Kidney epithelial cell (primary cell): ENCODE measurements at regions not wholly inside any gene's neighbourhood (a gene's known extent, or its start where the extent isn't known, plus 50 kb on each side); places are given as distances from the start of the nearest gene placed in this dataset.

Source experiments
- DNase-seq: peaks from one replicate; pipeline ENCODE4 v3.0.0-alpha.2; 2010; ENCODE audit warnings: low read depth
- H3K27me3 ChIP-seq: 2 replicates; pipeline ENCODE4 v1.6.0; 2011; ENCODE audit warnings: low read length; ENCODE audit not compliant: control insufficient read depth, insufficient read depth
- H3K36me3 ChIP-seq: 2 replicates; pipeline ENCODE4 v1.5.1; 2011; ENCODE audit warnings: low read length; ENCODE audit not compliant: control insufficient read depth, insufficient read depth
- H3K4me3 ChIP-seq: 2 replicates; pipeline ENCODE4 v1.5.1; 2011; ENCODE audit warnings: low read depth, mild to moderate bottlenecking, control low read depth, low read length
- TF ChIP-seq, protein P1 (sequence below): IDR thresholded peaks from 2 replicates; pipeline ENCODE4 v1.5.1; 2011; ENCODE audit warnings: mild to moderate bottlenecking, moderate library complexity, low read length, control low read depth, inconsistent platforms; ENCODE audit not compliant: insufficient read depth, poor library complexity, severe bottlenecking

DNA sequence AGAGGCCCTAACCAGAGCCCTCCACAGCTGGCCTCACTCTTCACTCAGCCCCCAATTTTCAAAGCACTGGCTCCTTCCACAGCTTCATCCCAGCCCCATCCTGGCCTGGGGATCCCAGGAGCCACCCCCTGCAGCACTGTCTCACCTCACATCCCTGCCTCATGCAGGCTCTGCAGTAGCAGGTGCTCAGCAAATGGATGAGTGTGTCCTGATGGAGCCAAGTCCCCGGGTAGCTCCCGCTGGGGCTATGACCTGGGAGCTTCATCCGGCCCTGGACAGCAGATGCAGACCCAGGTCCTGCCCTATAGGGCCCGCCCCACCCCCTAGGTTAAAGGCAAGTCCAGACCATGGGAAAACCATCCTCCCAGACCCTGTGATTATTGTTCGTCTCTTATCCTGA is 143.2 kb upstream of the ZNF507 start:
- H3K27me3 ChIP-seq = no peaks in the 10 kb centered on the region
- no peak for DNase-seq
- H3K36me3 ChIP-seq = no peaks in the 10 kb centered on the region
- TF ChIP-seq, protein P1, sequence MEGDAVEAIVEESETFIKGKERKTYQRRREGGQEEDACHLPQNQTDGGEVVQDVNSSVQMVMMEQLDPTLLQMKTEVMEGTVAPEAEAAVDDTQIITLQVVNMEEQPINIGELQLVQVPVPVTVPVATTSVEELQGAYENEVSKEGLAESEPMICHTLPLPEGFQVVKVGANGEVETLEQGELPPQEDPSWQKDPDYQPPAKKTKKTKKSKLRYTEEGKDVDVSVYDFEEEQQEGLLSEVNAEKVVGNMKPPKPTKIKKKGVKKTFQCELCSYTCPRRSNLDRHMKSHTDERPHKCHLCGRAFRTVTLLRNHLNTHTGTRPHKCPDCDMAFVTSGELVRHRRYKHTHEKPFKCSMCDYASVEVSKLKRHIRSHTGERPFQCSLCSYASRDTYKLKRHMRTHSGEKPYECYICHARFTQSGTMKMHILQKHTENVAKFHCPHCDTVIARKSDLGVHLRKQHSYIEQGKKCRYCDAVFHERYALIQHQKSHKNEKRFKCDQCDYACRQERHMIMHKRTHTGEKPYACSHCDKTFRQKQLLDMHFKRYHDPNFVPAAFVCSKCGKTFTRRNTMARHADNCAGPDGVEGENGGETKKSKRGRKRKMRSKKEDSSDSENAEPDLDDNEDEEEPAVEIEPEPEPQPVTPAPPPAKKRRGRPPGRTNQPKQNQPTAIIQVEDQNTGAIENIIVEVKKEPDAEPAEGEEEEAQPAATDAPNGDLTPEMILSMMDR = no peak
- no peak overlapping the region for H3K4me3 ChIP-seq

DNA sequence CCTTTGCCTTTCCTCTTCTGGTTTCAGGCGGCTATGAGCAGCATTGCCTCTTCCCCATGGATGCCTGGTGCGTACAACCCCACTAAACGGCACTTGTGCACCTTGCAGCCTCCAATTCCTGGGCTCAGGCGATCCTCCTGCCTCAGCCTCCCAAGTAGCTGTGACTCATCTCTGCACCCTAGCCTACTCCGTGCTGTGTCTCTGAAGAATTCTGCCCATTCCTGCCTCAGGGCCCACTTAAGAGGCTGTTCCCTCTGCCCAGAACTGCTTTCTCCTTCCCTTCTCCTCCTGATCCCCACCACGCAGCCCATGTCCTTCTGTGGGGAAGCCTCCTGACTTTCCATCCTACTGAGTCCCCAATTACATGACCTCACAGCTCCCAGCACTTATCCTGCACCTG is 142.2 kb upstream of the ZNF507 start:
- Histone ChIP-seq H3K27me3 (no peaks in the 10 kb centered on the region), H3K36me3 (no peaks in the 10 kb centered on the region), H3K4me3 (no peak overlapping the region)
- DNase-seq = no peak
- TF ChIP-seq, protein P1 = no peak

DNA sequence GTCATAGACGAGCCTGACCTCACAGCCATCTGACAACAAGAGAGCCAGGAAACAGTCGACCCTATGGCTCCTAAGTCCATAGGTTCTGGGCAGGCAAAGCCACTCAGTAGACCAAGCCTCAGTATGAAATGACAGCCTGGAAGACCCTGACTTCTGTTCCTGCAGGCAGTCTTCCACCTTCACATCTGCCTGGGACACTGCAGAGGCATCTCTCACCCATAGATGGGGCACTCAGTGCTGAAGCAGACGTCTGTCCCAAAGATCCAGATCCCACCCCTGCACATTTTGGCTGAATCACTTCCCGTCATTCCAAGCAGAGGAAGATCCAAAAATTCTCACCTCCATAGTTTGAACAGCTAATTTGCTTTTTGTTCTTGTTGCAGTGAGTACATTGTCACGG is 139.3 kb upstream of the ZNF507 start:
- Histone ChIP-seq H3K36me3 (no peaks in the 10 kb centered on the region), H3K4me3 (no peak overlapping the region), H3K27me3 (no peaks in the 10 kb centered on the region)
- TF ChIP-seq, protein P1 = no peak
- DNase-seq = no peak

DNA sequence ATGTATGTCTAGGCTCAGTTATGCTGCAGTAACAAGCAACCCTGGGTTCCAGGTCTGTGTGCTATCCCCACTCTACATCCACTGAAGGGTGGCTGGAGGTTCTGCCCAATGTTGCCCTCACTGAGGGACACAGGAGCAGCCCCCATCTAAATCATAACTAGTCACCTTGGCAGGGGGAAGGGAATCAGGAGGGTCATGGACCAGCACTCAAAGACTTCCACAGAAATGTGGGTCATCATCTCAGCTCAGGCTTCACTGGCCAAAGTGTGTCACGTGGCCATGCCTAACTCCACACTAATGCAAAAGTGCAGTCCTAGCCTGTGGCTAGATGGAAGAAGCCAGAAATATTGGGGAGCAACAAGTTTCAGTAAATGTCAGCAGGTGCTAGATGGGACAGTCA is 137.3 kb upstream of the ZNF507 start:
- Histone ChIP-seq H3K4me3 (no peak overlapping the region), H3K27me3 (no peaks in the 10 kb centered on the region), H3K36me3 (no peaks in the 10 kb centered on the region)
- DNase-seq = no peak
- TF ChIP-seq, protein P1 = no peak

DNA sequence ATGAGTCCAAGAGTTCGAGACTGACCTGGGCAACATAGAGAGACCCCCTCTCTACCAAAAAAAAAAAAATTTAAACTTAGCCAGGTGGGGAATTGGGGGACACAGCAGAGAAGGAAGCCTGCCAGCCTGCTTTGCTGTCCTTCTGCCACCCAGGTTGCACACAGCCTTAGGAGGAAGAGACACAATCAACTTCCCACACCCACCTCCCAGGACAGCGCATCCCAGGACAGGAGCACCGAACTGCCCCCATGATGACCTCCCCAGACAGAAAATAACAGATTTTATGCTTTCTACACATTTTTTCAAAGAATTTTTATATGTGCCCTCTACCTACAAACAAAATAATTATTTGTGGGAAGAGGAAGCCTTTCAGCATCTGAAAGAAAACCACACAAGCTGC is 126.0 kb upstream of the ZNF507 start:
- TF ChIP-seq, protein P1 = no peak
- Histone ChIP-seq H3K4me3 (no peak overlapping the region), H3K36me3 (no peaks in the 10 kb centered on the region), H3K27me3 (peaks cover 16% of the 10 kb centered on the region)
- no peak for DNase-seq

DNA sequence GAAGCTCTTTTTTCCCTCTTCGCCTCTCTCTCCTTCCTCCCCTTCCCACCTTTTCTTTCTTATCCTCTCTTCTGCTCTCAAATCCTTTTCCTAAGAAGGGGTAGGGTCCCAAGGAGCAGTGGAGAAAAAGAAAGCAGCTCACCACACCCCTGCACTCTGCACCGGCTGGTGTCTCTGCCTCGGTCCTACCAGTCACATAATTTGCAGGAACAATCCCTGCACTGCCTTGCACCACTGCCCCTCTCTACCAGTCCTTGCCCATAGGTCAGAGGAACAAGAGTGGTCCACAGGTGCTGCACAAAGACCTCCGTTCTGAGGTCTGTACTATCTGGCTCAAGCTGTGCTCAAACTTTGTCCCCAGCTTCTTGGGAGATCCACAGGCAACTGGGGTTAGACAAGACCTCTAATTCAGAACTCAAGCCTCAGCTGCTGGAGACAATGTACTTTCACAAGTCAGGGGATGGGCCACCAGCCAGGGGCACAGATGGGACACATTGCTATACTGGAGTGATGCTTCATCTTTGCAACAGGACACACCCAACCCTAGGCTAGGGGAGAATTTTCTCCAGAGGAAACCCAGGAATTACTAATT is 125.4 kb upstream of the ZNF507 start:
- no peaks in the 10 kb centered on the region for H3K36me3 ChIP-seq
- TF ChIP-seq, protein P1 = no peak
- DNase-seq = no peak
- H3K4me3 ChIP-seq = no peak overlapping the region
- H3K27me3 ChIP-seq = peaks cover 18% of the 10 kb centered on the region
